ENCODE measurements at regions not wholly inside any gene's neighbourhood (a gene's known extent, or its start where the extent isn't known, plus 50 kb on each side); places are given as distances from the start of the nearest gene placed in this dataset.

GRCh38 chr6:144474290-144474689 lies 189.2 kb downstream of the UTRN start:
- no peak for TF ChIP-seq EP300 (IDR thresholded peaks at IDR 0.05)
- no peak for TF ChIP-seq CTCF (IDR thresholded peaks at IDR 0.05)
- TF ChIP-seq POLR2AphosphoS5 (IDR thresholded peaks at IDR 0.05): no peak
- TF ChIP-seq POLR2A (IDR thresholded peaks at IDR 0.05): no peak

Measured in upper lobe of left lung (tissue), 4 donors.